ENCODE measurements at regions not wholly inside any gene's neighbourhood (a gene's known extent, or its start where the extent isn't known, plus 50 kb on each side); places are given as distances from the start of the nearest gene placed in this dataset.
A peak's percentile ranks its signal among the peaks of the same experiment; 100 is the strongest.

DNA sequence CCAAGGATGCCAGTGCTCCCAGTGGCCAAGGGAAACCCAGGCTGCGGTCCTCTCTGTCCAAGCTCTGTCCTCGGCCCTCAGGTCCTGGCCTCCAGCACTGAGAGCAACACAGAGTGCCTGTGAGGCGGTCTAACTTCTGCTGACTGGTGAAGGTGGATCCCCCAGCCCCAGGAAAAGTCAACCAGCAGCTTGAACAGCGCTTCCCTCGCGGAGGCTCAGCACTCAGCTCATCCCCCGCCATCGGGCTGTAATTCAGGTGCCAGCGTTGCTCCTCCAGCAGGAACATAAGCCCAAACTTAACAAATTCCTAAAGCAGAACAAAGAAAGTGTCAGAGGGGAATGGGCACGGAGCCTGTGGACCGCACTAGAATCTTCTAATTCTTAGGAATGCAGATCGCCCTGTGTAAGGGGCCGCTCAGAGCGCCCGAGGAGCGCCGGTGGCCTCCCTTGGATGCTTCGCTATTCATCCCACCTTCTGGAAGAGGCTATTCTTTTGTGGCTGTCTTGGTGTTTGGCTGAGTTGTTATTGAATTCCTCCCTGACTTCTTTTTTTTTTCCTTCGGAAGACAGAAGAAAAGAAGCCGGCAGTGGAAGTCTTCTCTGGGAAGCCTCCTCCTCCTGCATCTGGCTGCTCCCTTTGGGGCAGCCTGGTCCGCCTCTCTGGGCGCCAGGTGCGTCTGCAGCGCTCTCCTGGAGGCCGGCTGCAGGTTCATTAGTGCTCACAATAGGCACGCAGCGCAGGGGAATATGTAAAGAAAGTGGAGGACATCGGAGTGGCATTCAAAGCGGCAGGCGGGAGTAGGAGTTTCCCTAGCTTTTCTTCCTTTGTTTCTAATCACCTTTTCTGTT lies 905.6 kb downstream of the TSN start:
- Mint-ChIP-seq H3K4me3 (peak overlapping the region; percentile 77), H3K4me1 (peaks cover 11% of the 10 kb centered on the region), H3K27ac (no peak overlapping the region), H3K36me3 (no peaks in the 10 kb centered on the region), H3K27me3 (ENCODE audit: insufficient read depth, low read depth) (peaks cover 5% of the 10 kb centered on the region), H3K9me3 (no peaks in the 10 kb centered on the region)
- Histone ChIP-seq H2AFZ (replicated peaks) (peak overlapping the region; percentile 59), H3K79me2 (ENCODE audit: low read depth) (no peaks in the 10 kb centered on the region), H3K27ac (peak overlapping the region; percentile 67), H3K9me3 (ENCODE audit: low read depth) (no peaks in the 10 kb centered on the region), H3K4me2 (peak overlapping the region; percentile 81), H3K27me3 (no peaks in the 10 kb centered on the region), H3K9ac (no peak overlapping the region), H3K36me3 (no peaks in the 10 kb centered on the region), H4K20me1 (ENCODE audit: low read depth) (no peaks in the 10 kb centered on the region), H3K4me3 (peak overlapping the region; percentile 43), H3F3A (ENCODE audit: low read depth) (peaks cover 29% of the 10 kb centered on the region), H3K4me1 (peaks cover 26% of the 10 kb centered on the region)
- peak; percentile 83 for DNase-seq (ENCODE audit: low spot score)
- TF ChIP-seq, protein P1, sequence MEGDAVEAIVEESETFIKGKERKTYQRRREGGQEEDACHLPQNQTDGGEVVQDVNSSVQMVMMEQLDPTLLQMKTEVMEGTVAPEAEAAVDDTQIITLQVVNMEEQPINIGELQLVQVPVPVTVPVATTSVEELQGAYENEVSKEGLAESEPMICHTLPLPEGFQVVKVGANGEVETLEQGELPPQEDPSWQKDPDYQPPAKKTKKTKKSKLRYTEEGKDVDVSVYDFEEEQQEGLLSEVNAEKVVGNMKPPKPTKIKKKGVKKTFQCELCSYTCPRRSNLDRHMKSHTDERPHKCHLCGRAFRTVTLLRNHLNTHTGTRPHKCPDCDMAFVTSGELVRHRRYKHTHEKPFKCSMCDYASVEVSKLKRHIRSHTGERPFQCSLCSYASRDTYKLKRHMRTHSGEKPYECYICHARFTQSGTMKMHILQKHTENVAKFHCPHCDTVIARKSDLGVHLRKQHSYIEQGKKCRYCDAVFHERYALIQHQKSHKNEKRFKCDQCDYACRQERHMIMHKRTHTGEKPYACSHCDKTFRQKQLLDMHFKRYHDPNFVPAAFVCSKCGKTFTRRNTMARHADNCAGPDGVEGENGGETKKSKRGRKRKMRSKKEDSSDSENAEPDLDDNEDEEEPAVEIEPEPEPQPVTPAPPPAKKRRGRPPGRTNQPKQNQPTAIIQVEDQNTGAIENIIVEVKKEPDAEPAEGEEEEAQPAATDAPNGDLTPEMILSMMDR (IDR thresholded peaks at IDR 0.05): no peak
- TF ChIP-seq EZH2 (IDR thresholded peaks at IDR 0.05) (no peak), EZH2phosphoT487 (IDR thresholded peaks at IDR 0.05) (no peak)

- TF ChIP-seq, protein P1 (IDR thresholded peaks at IDR 0.05): no peak
- TF ChIP-seq EZH2phosphoT487 (IDR thresholded peaks at IDR 0.05) (no peak), EZH2 (IDR thresholded peaks at IDR 0.05) (no peak)
- Histone ChIP-seq H3K4me2 (no peak overlapping the region), H3K27ac (no peak overlapping the region), H3K9me3 (ENCODE audit: low read depth) (no peaks in the 10 kb centered on the region), H4K20me1 (ENCODE audit: low read depth) (no peaks in the 10 kb centered on the region), H3K4me3 (no peak overlapping the region), H3K36me3 (no peaks in the 10 kb centered on the region), H3K27me3 (no peaks in the 10 kb centered on the region), H3K4me1 (peaks cover 26% of the 10 kb centered on the region), H2AFZ (replicated peaks) (peak overlapping the region; percentile 66), H3F3A (ENCODE audit: low read depth) (peaks cover 29% of the 10 kb centered on the region), H3K79me2 (ENCODE audit: low read depth) (no peaks in the 10 kb centered on the region), H3K9ac (no peak overlapping the region)
- no peak overlapping the region for H3K4me3 Mint-ChIP-seq
- H3K27me3 Mint-ChIP-seq (ENCODE audit: insufficient read depth, low read depth): peaks cover 5% of the 10 kb centered on the region
- no peaks in the 10 kb centered on the region for H3K9me3 Mint-ChIP-seq
- peak; percentile 8 for DNase-seq (ENCODE audit: low spot score)
- H3K36me3 Mint-ChIP-seq: no peaks in the 10 kb centered on the region
- no peak overlapping the region for H3K27ac Mint-ChIP-seq
- peaks cover 11% of the 10 kb centered on the region for H3K4me1 Mint-ChIP-seq
Observed at GRCh38 chr2:122663620-122664019, 908.2 kb downstream of the TSN start.

GRCh38 chr2:122669627-122670026 lies 914.2 kb downstream of the TSN start:
- Mint-ChIP-seq H3K9me3 (no peaks in the 10 kb centered on the region), H3K4me3 (no peak overlapping the region), H3K36me3 (no peaks in the 10 kb centered on the region), H3K27ac (no peak overlapping the region), H3K27me3 (ENCODE audit: insufficient read depth, low read depth) (no peaks in the 10 kb centered on the region), H3K4me1 (peaks cover 4% of the 10 kb centered on the region)
- TF ChIP-seq EZH2phosphoT487 (IDR thresholded peaks at IDR 0.05): no peak
- TF ChIP-seq, protein P1 (IDR thresholded peaks at IDR 0.05): no peak
- TF ChIP-seq EZH2 (IDR thresholded peaks at IDR 0.05): no peak
- no peaks in the 10 kb centered on the region for H4K20me1 ChIP-seq (ENCODE audit: low read depth)
- no peaks in the 10 kb centered on the region for H3K9me3 ChIP-seq (ENCODE audit: low read depth)
- no peak for DNase-seq (ENCODE audit: low spot score)
- no peaks in the 10 kb centered on the region for H3F3A ChIP-seq (ENCODE audit: low read depth)
- H3K27me3 ChIP-seq: no peaks in the 10 kb centered on the region
- peaks cover 8% of the 10 kb centered on the region for H3K4me1 ChIP-seq
- peak overlapping the region; percentile 20 for H2AFZ ChIP-seq (replicated peaks)
- H3K9ac ChIP-seq: no peak overlapping the region
- H3K79me2 ChIP-seq (ENCODE audit: low read depth): no peaks in the 10 kb centered on the region
- H3K4me3 ChIP-seq: no peak overlapping the region
- no peaks in the 10 kb centered on the region for H3K36me3 ChIP-seq
- H3K4me2 ChIP-seq: no peak overlapping the region
- no peak overlapping the region for H3K27ac ChIP-seq

Data from neural progenitor cell (in vitro differentiated cells).